Liver (tissue), 8 donors: ENCODE measurements at regions not wholly inside any gene's neighbourhood (a gene's known extent, or its start where the extent isn't known, plus 50 kb on each side); places are given as distances from the start of the nearest gene placed in this dataset.
"Not testable (repeated sequence)": the region's sequence is repeated elsewhere in the genome, so short reads cannot be mapped to it uniquely, and the experiment has no call there.

Experiments
- DNase-seq: peaks from one replicate; pipeline ENCODE4 v3.0.0-alpha.2; 2017; ENCODE audit warnings: low spot score
- H3K27ac ChIP-seq, 2 donors: one replicate each; pipeline ENCODE4 v1.7.0; 2013; ENCODE audit warnings: inconsistent platforms in 2 of 2, low read length in 2 of 2, control low read depth in 1 of 2, low read depth in 1 of 2, mild to moderate bottlenecking in 1 of 2
- H3K27me3 ChIP-seq, 4 donors: one replicate each; pipeline versions ENCODE4 v1.6.1 to v1.7.0; 2013; ENCODE audit warnings: low read length in 3 of 4, inconsistent platforms in 1 of 4, mild to moderate bottlenecking in 1 of 4, moderate library complexity in 1 of 4; ENCODE audit not compliant: control insufficient read depth in 4 of 4, insufficient read depth in 4 of 4
- H3K36me3 ChIP-seq, 4 donors: one replicate each; pipeline versions ENCODE4 v1.6.1 to v1.7.0; 2013; ENCODE audit warnings: low read length in 3 of 4, mild to moderate bottlenecking in 3 of 4, low read depth in 1 of 4, moderate library complexity in 1 of 4; ENCODE audit not compliant: control insufficient read depth in 4 of 4, insufficient read depth in 3 of 4
- H3K4me1 ChIP-seq, 4 donors: one replicate each; pipeline versions ENCODE4 v1.6.1 to v1.7.0; 2013; ENCODE audit warnings: low read length in 3 of 4, mild to moderate bottlenecking in 3 of 4, moderate library complexity in 1 of 4; ENCODE audit not compliant: control insufficient read depth in 4 of 4, insufficient read depth in 4 of 4
- H3K4me3 ChIP-seq, 3 donors: one replicate each; pipeline versions ENCODE4 v1.6.1 to v1.7.0; 2013; ENCODE audit warnings: low read length in 3 of 3, control low read depth in 1 of 3, low read depth in 1 of 3, mild to moderate bottlenecking in 1 of 3
- H3K9ac ChIP-seq, 2 donors: one replicate each; pipeline ENCODE4 v1.7.0; 2013; ENCODE audit warnings: low read length in 2 of 2, mild to moderate bottlenecking in 2 of 2, moderate library complexity in 2 of 2, control low read depth in 1 of 2, low read depth in 1 of 2
- H3K9me3 ChIP-seq, 4 donors: one replicate each; pipeline versions ENCODE4 v1.6.1 to v1.7.0; 2013; ENCODE audit warnings: low read length in 3 of 4; ENCODE audit not compliant: control insufficient read depth in 4 of 4
- EGR1 ChIP-seq, 2 donors: IDR thresholded peaks; 2 replicates each; pipeline ENCODE4 v1.6.1; 2016 to 2018; ENCODE audit warnings: antibody characterized with exemption in 2 of 2, low read depth in 2 of 2
- FOXA1 ChIP-seq: IDR thresholded peaks from 2 replicates; pipeline ENCODE4 v1.6.1; 2016; ENCODE audit warnings: antibody characterized with exemption
- GABPA ChIP-seq, 2 donors: IDR thresholded peaks in 1 of 2; conservative IDR thresholded peaks in 1 of 2; 2 replicates each; pipeline ENCODE4 v1.6.1; 2016; ENCODE audit warnings: antibody characterized with exemption in 2 of 2, mild to moderate bottlenecking in 1 of 2, moderate library complexity in 1 of 2
- HNF4A ChIP-seq, 2 donors: conservative IDR thresholded peaks; 2 replicates each; pipeline ENCODE4 v1.6.1; 2016; ENCODE audit warnings: antibody characterized with exemption in 2 of 2, mild to moderate bottlenecking in 2 of 2
- JUND ChIP-seq, 2 donors: IDR thresholded peaks; 2 replicates each; pipeline ENCODE4 v1.6.1; 2016; ENCODE audit warnings: antibody characterized with exemption in 2 of 2
- RAD21 ChIP-seq, 2 donors: IDR thresholded peaks; 2 replicates each; pipeline ENCODE4 v1.6.1; 2016; ENCODE audit warnings: antibody characterized with exemption in 2 of 2, mild to moderate bottlenecking in 2 of 2
- RXRA ChIP-seq, 2 donors: IDR thresholded peaks; 2 replicates each; pipeline ENCODE4 v1.6.1; 2017 to 2018; ENCODE audit warnings: antibody characterized with exemption in 2 of 2, mild to moderate bottlenecking in 1 of 2
- SP1 ChIP-seq: IDR thresholded peaks from 2 replicates; pipeline ENCODE4 v1.6.1; 2018; ENCODE audit warnings: antibody characterized with exemption, mild to moderate bottlenecking
- YY1 ChIP-seq: IDR thresholded peaks from 2 replicates; pipeline ENCODE4 v1.6.1; 2016; ENCODE audit warnings: antibody characterized with exemption, mild to moderate bottlenecking
- WGBS: extraction: QIAGEN DNeasy Blood & Tissue Kit; methylation state at CpG from one replicate; pipeline ENCODE4 v1.1.7; 2013; 5-methylcytosine and 5-hydroxymethylcytosine counted together
- TF ChIP-seq, protein P1 (sequence below): fragments of 150-350 bp; IDR thresholded peaks from 2 replicates; pipeline ENCODE4 v1.5.1; 2017; ENCODE audit warnings: improper control_type of control experiment, low read depth, low read length; ENCODE audit not compliant: missing input control
- TF ChIP-seq, protein P2 (sequence below): IDR thresholded peaks from 2 replicates; pipeline ENCODE4 v1.6.1; 2016; ENCODE audit warnings: antibody characterized with exemption, mild to moderate bottlenecking
- TF ChIP-seq, protein P3 (sequence below): IDR thresholded peaks from 2 replicates; pipeline ENCODE4 v1.6.1; 2016; ENCODE audit warnings: antibody characterized with exemption
- TF ChIP-seq, protein P4 (sequence below): IDR thresholded peaks from 2 replicates; pipeline ENCODE4 v1.6.1; 2016; ENCODE audit warnings: antibody characterized with exemption
- TF ChIP-seq, protein P5 (sequence below): IDR thresholded peaks from 2 replicates; pipeline ENCODE4 v1.6.1; 2016; ENCODE audit warnings: antibody characterized with exemption
- donor health status: healthy.
- donor health status: healthy.
- donor health status: healthy.
- donor health status: healthy.
- donor health status: healthy.

DNA sequence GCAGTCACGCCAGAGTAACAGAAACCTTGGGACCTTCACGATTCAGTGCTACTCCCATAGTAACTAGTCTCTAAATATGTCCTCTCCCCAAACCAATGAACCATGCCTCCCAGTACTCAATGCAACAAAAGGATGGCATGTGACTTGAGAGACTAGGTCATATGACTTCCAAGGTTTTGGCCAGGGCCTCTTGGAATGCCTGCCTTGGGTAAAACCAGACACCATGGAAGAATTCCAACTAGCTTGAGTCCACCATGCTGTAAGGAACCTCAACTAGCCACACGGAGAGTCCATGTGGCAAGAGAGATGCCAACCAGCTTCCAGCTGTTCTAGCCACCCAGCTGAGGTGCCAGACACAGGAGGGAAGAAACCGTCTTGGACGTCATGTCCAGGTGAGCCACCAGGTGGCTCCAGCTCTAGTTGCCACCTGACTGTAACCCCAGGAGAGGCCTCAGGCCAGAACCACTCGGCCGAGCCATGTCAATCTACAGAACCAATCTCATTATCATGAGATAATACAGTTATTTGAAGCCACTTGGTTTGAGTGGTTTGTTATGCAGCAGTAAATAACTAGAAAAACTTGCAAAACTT, 115.0 kb downstream of the SYF2 start:
- 65% methylated on average over 7 of the region's 7 CpGs for WGBS
- DNase-seq: no peak

DNA sequence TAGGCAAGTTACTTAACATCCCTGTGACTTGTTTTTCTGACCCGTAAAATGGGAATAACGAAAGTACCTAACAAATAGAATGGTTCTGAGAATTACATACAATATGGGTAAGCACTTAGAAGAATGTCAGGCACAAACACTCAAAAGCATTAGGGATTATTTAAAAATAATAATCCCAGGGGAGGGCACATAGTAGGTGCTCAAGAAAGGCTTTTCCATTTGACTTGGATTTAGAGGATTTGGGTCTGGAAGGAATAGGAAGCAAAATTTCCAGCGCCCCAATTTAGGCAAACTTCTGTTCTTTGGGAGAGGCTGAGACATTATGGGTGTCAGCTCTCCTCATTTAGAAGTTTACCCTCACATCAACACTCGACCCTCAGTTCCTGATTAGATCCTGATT, 115.5 kb downstream of the SYF2 start:
- H3K4me1 ChIP-seq: no peaks in the 10 kb centered on the region
- 91% methylated on average over 4 of the region's 4 CpGs for WGBS
- H3K36me3 ChIP-seq: no peaks in the 10 kb centered on the region
- H3K4me3 ChIP-seq: no peak overlapping the region
- no peak overlapping the region for H3K9ac ChIP-seq
- peaks cover 0 to 2% (median 0%) of the 10 kb centered on the region in 4 donors for H3K9me3 ChIP-seq
- no peak overlapping the region for H3K27ac ChIP-seq
- no peak for DNase-seq
- TF ChIP-seq, protein P1, sequence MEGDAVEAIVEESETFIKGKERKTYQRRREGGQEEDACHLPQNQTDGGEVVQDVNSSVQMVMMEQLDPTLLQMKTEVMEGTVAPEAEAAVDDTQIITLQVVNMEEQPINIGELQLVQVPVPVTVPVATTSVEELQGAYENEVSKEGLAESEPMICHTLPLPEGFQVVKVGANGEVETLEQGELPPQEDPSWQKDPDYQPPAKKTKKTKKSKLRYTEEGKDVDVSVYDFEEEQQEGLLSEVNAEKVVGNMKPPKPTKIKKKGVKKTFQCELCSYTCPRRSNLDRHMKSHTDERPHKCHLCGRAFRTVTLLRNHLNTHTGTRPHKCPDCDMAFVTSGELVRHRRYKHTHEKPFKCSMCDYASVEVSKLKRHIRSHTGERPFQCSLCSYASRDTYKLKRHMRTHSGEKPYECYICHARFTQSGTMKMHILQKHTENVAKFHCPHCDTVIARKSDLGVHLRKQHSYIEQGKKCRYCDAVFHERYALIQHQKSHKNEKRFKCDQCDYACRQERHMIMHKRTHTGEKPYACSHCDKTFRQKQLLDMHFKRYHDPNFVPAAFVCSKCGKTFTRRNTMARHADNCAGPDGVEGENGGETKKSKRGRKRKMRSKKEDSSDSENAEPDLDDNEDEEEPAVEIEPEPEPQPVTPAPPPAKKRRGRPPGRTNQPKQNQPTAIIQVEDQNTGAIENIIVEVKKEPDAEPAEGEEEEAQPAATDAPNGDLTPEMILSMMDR: no peak
- TF ChIP-seq, protein P2, sequence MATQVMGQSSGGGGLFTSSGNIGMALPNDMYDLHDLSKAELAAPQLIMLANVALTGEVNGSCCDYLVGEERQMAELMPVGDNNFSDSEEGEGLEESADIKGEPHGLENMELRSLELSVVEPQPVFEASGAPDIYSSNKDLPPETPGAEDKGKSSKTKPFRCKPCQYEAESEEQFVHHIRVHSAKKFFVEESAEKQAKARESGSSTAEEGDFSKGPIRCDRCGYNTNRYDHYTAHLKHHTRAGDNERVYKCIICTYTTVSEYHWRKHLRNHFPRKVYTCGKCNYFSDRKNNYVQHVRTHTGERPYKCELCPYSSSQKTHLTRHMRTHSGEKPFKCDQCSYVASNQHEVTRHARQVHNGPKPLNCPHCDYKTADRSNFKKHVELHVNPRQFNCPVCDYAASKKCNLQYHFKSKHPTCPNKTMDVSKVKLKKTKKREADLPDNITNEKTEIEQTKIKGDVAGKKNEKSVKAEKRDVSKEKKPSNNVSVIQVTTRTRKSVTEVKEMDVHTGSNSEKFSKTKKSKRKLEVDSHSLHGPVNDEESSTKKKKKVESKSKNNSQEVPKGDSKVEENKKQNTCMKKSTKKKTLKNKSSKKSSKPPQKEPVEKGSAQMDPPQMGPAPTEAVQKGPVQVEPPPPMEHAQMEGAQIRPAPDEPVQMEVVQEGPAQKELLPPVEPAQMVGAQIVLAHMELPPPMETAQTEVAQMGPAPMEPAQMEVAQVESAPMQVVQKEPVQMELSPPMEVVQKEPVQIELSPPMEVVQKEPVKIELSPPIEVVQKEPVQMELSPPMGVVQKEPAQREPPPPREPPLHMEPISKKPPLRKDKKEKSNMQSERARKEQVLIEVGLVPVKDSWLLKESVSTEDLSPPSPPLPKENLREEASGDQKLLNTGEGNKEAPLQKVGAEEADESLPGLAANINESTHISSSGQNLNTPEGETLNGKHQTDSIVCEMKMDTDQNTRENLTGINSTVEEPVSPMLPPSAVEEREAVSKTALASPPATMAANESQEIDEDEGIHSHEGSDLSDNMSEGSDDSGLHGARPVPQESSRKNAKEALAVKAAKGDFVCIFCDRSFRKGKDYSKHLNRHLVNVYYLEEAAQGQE: no peak
- TF ChIP-seq, protein P3, sequence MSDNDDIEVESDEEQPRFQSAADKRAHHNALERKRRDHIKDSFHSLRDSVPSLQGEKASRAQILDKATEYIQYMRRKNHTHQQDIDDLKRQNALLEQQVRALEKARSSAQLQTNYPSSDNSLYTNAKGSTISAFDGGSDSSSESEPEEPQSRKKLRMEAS: no peak
- TF ChIP-seq GABPA (IDR thresholded peaks at IDR 0.05 in 1 of 2, conservative IDR thresholded peaks at IDR 0.05 in 1 of 2) (no peak), YY1 (no peak), HNF4A (conservative IDR thresholded peaks at IDR 0.05) (no peak), JUND (IDR thresholded peaks at IDR 0.05) (no peak), RAD21 (IDR thresholded peaks at IDR 0.05) (no peak), FOXA1 (no peak), EGR1 (IDR thresholded peaks at IDR 0.05; ENCODE audit: low read depth in 2 of 2) (no peak), RXRA (IDR thresholded peaks at IDR 0.05) (no peak), SP1 (no peak)
- TF ChIP-seq, protein P4, sequence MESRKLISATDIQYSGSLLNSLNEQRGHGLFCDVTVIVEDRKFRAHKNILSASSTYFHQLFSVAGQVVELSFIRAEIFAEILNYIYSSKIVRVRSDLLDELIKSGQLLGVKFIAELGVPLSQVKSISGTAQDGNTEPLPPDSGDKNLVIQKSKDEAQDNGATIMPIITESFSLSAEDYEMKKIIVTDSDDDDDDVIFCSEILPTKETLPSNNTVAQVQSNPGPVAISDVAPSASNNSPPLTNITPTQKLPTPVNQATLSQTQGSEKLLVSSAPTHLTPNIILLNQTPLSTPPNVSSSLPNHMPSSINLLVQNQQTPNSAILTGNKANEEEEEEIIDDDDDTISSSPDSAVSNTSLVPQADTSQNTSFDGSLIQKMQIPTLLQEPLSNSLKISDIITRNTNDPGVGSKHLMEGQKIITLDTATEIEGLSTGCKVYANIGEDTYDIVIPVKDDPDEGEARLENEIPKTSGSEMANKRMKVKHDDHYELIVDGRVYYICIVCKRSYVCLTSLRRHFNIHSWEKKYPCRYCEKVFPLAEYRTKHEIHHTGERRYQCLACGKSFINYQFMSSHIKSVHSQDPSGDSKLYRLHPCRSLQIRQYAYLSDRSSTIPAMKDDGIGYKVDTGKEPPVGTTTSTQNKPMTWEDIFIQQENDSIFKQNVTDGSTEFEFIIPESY: no peak
- no peaks in the 10 kb centered on the region for H3K27me3 ChIP-seq

More for the DNA sequence above, 115.0 kb downstream of the SYF2 start:
- H3K4me1 ChIP-seq: no peaks in the 10 kb centered on the region
- peaks cover 0 to 2% (median 0%) of the 10 kb centered on the region in 4 donors for H3K9me3 ChIP-seq
- no peaks in the 10 kb centered on the region for H3K27me3 ChIP-seq
- no peak overlapping the region for H3K4me3 ChIP-seq
- peak; percentile 59 to 82 for TF ChIP-seq RAD21 (IDR thresholded peaks at IDR 0.05)
- TF ChIP-seq, protein P1: peak; percentile 41
- TF ChIP-seq, protein P3: no peak
- TF ChIP-seq, protein P5, sequence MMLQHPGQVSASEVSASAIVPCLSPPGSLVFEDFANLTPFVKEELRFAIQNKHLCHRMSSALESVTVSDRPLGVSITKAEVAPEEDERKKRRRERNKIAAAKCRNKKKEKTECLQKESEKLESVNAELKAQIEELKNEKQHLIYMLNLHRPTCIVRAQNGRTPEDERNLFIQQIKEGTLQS: no peak
- H3K27ac ChIP-seq: no peak overlapping the region
- H3K36me3 ChIP-seq: no peaks in the 10 kb centered on the region
- H3K9ac ChIP-seq: no peak overlapping the region

DNA sequence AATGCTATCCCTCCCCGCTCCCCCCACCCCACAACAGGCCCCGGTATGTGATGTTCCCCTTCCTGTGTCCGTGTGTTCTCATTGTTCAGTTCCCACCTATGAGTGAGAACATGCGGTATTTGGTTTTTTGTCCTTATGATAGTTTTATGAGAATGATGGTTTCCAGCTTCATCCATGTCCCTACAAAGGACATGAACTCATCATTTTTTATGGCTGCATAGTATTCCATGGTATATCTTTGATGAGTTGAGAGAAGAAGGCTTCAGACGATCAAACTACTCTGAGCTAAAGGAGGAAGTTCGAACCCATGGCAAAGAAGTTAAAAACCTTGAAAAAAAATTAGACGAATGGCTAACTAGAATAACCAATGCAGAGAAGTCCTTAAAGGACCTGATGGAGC, 116.2 kb downstream of the SYF2 start:
- H3K36me3 ChIP-seq, H3K9ac ChIP-seq, H3K27ac ChIP-seq, DNase-seq, H3K27me3 ChIP-seq, H3K9me3 ChIP-seq, H3K4me1 ChIP-seq, H3K4me3 ChIP-seq: not testable (repeated sequence)
- 95% methylated on average over 6 of the region's 7 CpGs for WGBS
